ENCODE measurements at regions not wholly inside any gene's neighbourhood (a gene's known extent, or its start where the extent isn't known, plus 50 kb on each side); places are given as distances from the start of the nearest gene placed in this dataset.

- Histone ChIP-seq H3K36me3 (replicated peaks in 1 of 2; ENCODE audit: control insufficient read depth in 1 of 2, insufficient read depth in 2 of 2, low read length in 2 of 2) (no peaks in the 10 kb centered on the region), H3K4me1 (ENCODE audit: insufficient read depth, low read length) (no peaks in the 10 kb centered on the region), H4K20me1 (ENCODE audit: insufficient read depth, low read length) (no peaks in the 10 kb centered on the region), H3K4me3 (replicated peaks in 1 of 3; ENCODE audit: insufficient read depth in 1 of 3, low read depth in 2 of 3, low read length in 3 of 3) (no peak overlapping the region), H3K9me3 (ENCODE audit: low read length) (no peaks in the 10 kb centered on the region), H3K27ac (ENCODE audit: extremely low read length, insufficient read depth, low read length) (no peak overlapping the region), H3K9ac (ENCODE audit: insufficient read depth, low read depth, low read length) (no peak overlapping the region), H3K79me2 (ENCODE audit: insufficient read depth, low read length) (no peaks in the 10 kb centered on the region), H2AFZ (ENCODE audit: low read length) (no peak overlapping the region), H3K4me2 (ENCODE audit: low read depth, low read length) (no peak overlapping the region), H3K27me3 (ENCODE audit: control insufficient read depth in 1 of 2, insufficient read depth in 2 of 2, low read length in 2 of 2) (no peaks in the 10 kb centered on the region)
- DNase-seq (ENCODE audit: low spot score) (no peak), FAIRE-seq (no peak), ATAC-seq (no peak)
- ChIA-PET CTCF (ENCODE audit: low intra/inter-chr PET ratio, low total read pairs) (no interaction called here), POLR2A (no interaction called here)
- intact Hi-C loops (cut with micrococcal nuclease; ENCODE audit: unreplicated experiment) (no loop called here), in situ Hi-C loops (cut with HindIII; ENCODE audit: extremely low pct_ligation_motif_present, low pct_unique_long_range_greater_than_20kb) (no loop called here)
- WGBS (ENCODE audit: low lambda C conversion rate): 40% methylated on average over 4 of the region's 4 CpGs
- BruUV-seq (replicated peaks): no TSS peak
- TF ChIP-seq, protein P1, sequence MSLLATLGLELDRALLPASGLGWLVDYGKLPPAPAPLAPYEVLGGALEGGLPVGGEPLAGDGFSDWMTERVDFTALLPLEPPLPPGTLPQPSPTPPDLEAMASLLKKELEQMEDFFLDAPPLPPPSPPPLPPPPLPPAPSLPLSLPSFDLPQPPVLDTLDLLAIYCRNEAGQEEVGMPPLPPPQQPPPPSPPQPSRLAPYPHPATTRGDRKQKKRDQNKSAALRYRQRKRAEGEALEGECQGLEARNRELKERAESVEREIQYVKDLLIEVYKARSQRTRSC (CRISPR knock-in tag; IDR thresholded peaks at IDR 0.05; ENCODE audit: low read depth): no peak
- TF ChIP-seq MED13 (CRISPR knock-in tag; IDR thresholded peaks at IDR 0.05) (no peak), ZNF138 (CRISPR knock-in tag; IDR thresholded peaks at IDR 0.05; ENCODE audit: low read depth) (no peak), ZNF800 (CRISPR knock-in tag; IDR thresholded peaks at IDR 0.05) (no peak), KLF16 (CRISPR knock-in tag; IDR thresholded peaks at IDR 0.05) (no peak), EP300 (IDR thresholded peaks at IDR 0.05; ENCODE audit: low read depth in 2 of 2, low read length in 2 of 2) (no peak), EP300 (CRISPR knock-in tag; IDR thresholded peaks at IDR 0.05; ENCODE audit: borderline replicate concordance) (no peak), TBX2 (CRISPR knock-in tag; IDR thresholded peaks at IDR 0.05; ENCODE audit: borderline replicate concordance) (no peak), ETV6 (CRISPR knock-in tag; conservative IDR thresholded peaks at IDR 0.05) (no peak), ZNF331 (CRISPR knock-in tag; IDR thresholded peaks at IDR 0.05) (no peak), ZNF839 (CRISPR knock-in tag; IDR thresholded peaks at IDR 0.05; ENCODE audit: borderline replicate concordance) (no peak), DR1 (CRISPR knock-in tag; IDR thresholded peaks at IDR 0.05) (no peak)
Measured at GRCh38 chr12:33588725-33589405, 149.2 kb upstream of the SYT10 start.

All from HepG2 (cell line).